ENCODE measurements at regions not wholly inside any gene's neighbourhood (a gene's known extent, or its start where the extent isn't known, plus 50 kb on each side); places are given as distances from the start of the nearest gene placed in this dataset.

- TF ChIP-seq, protein P1, sequence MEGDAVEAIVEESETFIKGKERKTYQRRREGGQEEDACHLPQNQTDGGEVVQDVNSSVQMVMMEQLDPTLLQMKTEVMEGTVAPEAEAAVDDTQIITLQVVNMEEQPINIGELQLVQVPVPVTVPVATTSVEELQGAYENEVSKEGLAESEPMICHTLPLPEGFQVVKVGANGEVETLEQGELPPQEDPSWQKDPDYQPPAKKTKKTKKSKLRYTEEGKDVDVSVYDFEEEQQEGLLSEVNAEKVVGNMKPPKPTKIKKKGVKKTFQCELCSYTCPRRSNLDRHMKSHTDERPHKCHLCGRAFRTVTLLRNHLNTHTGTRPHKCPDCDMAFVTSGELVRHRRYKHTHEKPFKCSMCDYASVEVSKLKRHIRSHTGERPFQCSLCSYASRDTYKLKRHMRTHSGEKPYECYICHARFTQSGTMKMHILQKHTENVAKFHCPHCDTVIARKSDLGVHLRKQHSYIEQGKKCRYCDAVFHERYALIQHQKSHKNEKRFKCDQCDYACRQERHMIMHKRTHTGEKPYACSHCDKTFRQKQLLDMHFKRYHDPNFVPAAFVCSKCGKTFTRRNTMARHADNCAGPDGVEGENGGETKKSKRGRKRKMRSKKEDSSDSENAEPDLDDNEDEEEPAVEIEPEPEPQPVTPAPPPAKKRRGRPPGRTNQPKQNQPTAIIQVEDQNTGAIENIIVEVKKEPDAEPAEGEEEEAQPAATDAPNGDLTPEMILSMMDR (IDR thresholded peaks at IDR 0.05; ENCODE audit: low read depth, low read length), result no peak
- TF ChIP-seq EZH2phosphoT487 (IDR thresholded peaks at IDR 0.05; ENCODE audit: low read depth), result no peak
Measured at GRCh38 chr5:103679873-103680272, 117.3 kb upstream of the NUDT12 start.
